ENCODE measurements at regions not wholly inside any gene's neighbourhood (a gene's known extent, or its start where the extent isn't known, plus 50 kb on each side); places are given as distances from the start of the nearest gene placed in this dataset.

GRCh38 chr7:97630116-97630515 lies 101.8 kb upstream of the TAC1 start:
- DNase-seq (ENCODE audit: low spot score), result no peak

DNA sequence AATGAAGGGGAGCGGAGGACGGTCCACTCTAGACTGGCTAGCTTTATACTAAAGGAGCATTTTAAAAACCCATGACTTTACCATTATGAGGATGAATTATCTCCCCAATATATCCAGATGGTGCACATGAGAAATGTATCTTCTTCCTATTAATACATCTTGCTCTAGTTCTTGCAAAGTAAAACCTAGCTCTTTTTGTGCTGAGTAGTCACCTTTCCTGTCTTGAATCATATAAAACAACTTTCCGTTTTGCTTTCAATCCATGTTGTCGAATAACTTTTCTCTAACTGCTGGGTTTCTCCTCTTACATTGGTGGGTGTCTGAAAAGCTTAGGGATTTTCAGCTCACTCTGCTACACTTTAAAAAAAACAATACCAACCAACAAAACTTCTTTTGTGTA lies 96.3 kb upstream of the TAC1 start:
- no peak for DNase-seq (ENCODE audit: low spot score)

- no peak for DNase-seq (ENCODE audit: low spot score)
Measured at GRCh38 chr7:97639036-97639435, 92.8 kb upstream of the TAC1 start.

DNA sequence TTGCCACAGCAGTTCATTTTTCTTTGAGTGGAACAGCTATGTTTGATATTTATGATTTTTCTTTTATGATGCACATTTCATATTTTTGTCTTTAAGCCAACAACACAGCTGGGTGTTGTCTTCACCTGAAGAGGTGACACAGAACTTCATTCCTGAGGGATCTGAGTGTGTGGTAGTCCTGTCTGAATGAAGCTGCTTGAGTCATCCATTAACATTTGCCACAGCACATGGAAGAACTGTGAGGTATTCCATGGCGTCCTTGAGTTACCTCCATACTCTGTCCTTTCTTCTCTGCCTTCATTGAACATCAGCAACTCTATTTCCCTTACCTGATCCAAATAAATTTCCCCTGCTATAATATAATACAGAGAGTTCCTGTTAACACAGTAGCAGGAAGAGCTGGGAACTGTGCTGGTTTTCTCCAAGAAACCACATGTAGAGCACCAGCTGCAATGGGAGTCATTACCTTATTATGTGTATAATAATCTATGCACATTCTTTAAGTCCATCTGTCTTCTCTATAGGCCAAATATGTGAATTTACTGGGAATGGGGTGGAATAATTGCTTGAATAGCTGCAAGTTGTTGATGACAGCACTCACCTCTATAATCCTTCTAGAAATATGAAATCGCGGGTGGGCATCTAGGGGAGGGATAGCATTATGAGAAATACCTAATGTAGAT lies 72.4 kb upstream of the TAC1 start:
- no peak for DNase-seq (ENCODE audit: low spot score)

DNA sequence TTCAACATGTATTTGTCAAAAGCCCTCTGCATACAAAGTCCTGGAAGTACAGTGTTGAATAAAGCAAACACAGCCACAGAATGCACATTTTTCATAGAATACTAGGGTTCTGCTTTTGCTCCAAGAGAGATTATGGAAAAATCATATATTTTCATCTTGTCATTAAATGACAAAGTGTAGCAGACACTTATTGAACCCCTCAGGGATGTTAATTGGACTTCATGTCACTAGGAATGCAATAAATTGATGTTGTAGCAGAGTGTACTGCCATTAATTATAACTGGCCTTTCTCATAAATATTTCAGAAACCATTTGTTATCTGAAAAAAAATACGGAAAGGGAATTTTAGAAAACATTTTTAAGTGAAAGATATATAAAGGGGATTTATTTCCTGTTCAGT lies 64.5 kb upstream of the TAC1 start:
- no peak for DNase-seq (ENCODE audit: low spot score)

- no peak for DNase-seq (ENCODE audit: low spot score)
Measured at GRCh38 chr7:97671571-97671970, 60.3 kb upstream of the TAC1 start.

DNA sequence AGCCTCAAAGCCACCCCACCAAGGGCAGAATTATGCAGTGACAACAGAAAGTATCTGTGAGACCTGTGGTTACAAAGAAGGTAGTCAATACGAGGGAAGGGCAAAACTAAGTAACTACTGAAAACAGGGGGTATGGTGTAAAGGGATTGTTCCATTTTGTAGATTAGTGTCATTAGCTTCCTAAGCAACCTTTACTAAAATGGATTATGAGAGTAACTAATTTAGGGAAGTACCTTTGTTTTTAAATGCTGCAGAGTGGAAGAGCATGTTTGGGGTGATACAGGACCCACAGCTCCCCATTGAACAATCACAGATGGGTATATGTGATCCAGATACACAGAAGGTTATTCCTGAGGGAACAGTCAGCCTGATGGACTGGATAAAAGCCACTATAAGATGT lies 51.3 kb upstream of the TAC1 start:
- no peak for DNase-seq (ENCODE audit: low spot score)

Measured in hepatic stellate cell (primary cell).